Body of pancreas (tissue), 4 donors: ENCODE measurements at regions not wholly inside any gene's neighbourhood (a gene's known extent, or its start where the extent isn't known, plus 50 kb on each side); places are given as distances from the start of the nearest gene placed in this dataset.

Experiments used
- ATAC-seq: fragments of 150-250 bp; one replicate; pipeline ENCODE4 v1.9.1; 2016
- DNase-seq, 4 donors: peaks; one replicate each; pipeline ENCODE4 v3.0.0-alpha.2; 2019
- H3K27ac ChIP-seq, 4 donors: fragments of 200-600 bp; sonication (generic); 1 replicate in 3 of 4; 2 replicates in 1 of 4; pipeline versions ENCODE4 v1.5.1 to v1.6.1; 2016 to 2019; ENCODE audit warnings: mild to moderate bottlenecking in 1 of 4, mixed read lengths in 1 of 4, moderate library complexity in 1 of 4
- H3K27me3 ChIP-seq, 2 donors: fragments of 200-600 bp; sonication (generic); one replicate each; pipeline ENCODE4 v1.6.0; 2016; ENCODE audit warnings: mild to moderate bottlenecking in 1 of 2
- H3K36me3 ChIP-seq, 2 donors: fragments of 200-600 bp; sonication (generic); replicated peaks in 1 of 2; 2 replicates each; pipeline ENCODE4 v1.5.1; 2016; ENCODE audit warnings: low read depth in 2 of 2; ENCODE audit not compliant: insufficient read depth in 1 of 2
- H3K4me1 ChIP-seq: fragments of 200-600 bp; sonication (generic); one replicate; pipeline ENCODE4 v1.6.0; 2016
- H3K4me3 ChIP-seq, 2 donors: fragments of 200-600 bp; sonication (generic); 1 replicate in 1 of 2; 2 replicates in 1 of 2; pipeline ENCODE4 v1.5.1; 2016 to 2019
- H3K9me3 ChIP-seq, 3 donors: fragments of 200-600 bp; sonication (generic); 1 replicate in 2 of 3; 2 replicates in 1 of 3; pipeline ENCODE4 v1.5.1; 2016
- CTCF ChIP-seq, 7 experiments: fragments of 450-650 bp in 4 of 7; fragments of 200-600 bp in 3 of 7; sonication (generic) in 3 of 7; IDR thresholded peaks; one replicate each; pipeline ENCODE4 v1.5.1; 2016 to 2019; ENCODE audit warnings: antibody characterized with exemption in 7 of 7
- POLR2A ChIP-seq, 3 donors: fragments of 450-650 bp; IDR thresholded peaks; one replicate each; pipeline ENCODE4 v1.6.1; 2016; ENCODE audit warnings: antibody characterized with exemption in 3 of 3, mild to moderate bottlenecking in 2 of 3
- WGBS, 2 donors: methylation state at CpG; one replicate each; pipeline ENCODE4 v1.1.5; 2017; 5-methylcytosine and 5-hydroxymethylcytosine counted together
- intact Hi-C: fragments of 100-400 bp; cut with DNase I; formaldehyde crosslinking; loops from one replicate; pipeline ENCODE4 v1.15.1; 2023

- intact Hi-C loops, result no loop called here
- ATAC-seq (no peak), DNase-seq (no peak)
- Histone ChIP-seq H3K9me3 (no peaks in the 10 kb centered on the region), H3K36me3 (no peaks in the 10 kb centered on the region), H3K4me1 (no peaks in the 10 kb centered on the region), H3K27me3 (no peaks in the 10 kb centered on the region), H3K27ac (no peak overlapping the region), H3K4me3 (no peak overlapping the region)
- TF ChIP-seq CTCF (IDR thresholded peaks at IDR 0.05), result no peak
- no peak for TF ChIP-seq POLR2A (IDR thresholded peaks at IDR 0.05)
Measured at GRCh38 chr13:89571676-89572075, 1775.8 kb upstream of the MIR17HG start.

DNA sequence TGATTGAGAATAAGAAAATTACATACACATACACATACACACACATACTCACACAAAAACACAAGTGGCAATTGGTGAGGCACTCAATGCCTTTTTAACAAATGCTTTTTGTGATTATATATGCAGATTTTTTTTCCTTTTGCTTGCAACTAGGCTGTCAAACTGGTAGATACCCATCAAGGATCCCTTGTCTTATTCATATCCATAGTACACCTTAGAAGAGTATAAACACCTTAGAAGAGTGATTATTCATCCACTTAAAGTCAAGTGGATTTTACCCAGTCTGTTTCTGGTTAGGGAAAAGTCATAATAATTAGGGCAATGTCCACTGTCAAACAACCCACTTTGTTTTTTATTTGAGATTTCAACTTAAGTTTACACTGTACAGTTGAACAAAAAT lies 1773.4 kb upstream of the MIR17HG start:
- Histone ChIP-seq H3K36me3 (no peaks in the 10 kb centered on the region), H3K4me1 (no peaks in the 10 kb centered on the region), H3K27ac (no peak overlapping the region), H3K9me3 (no peaks in the 10 kb centered on the region), H3K4me3 (no peak overlapping the region), H3K27me3 (no peaks in the 10 kb centered on the region)
- DNase-seq (no peak), ATAC-seq (no peak)
- intact Hi-C loops, result no loop called here
- no peak for TF ChIP-seq CTCF (IDR thresholded peaks at IDR 0.05)
- TF ChIP-seq POLR2A (IDR thresholded peaks at IDR 0.05), result no peak

DNA sequence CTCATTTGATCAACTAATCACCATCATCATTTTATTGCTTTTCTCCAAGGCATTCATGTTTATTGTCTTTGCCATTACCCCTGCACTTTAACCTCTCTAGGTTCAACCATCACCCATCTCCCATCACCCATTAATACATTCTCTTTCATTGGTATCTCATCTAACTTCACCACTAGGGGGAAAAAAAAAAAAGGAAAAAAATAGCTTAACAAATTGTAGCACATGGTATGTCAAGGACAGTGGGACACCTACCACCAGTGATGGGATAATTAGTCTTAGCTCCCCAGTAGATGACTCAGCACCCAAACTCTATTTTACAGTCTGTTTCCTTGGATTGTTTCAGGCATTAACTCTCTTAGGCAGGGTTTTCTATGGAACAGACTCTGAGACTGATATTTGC lies 1770.2 kb upstream of the MIR17HG start:
- ATAC-seq (no peak), DNase-seq (no peak)
- no peak for TF ChIP-seq POLR2A (IDR thresholded peaks at IDR 0.05)
- TF ChIP-seq CTCF (IDR thresholded peaks at IDR 0.05), result no peak
- Histone ChIP-seq H3K36me3 (no peaks in the 10 kb centered on the region), H3K4me1 (no peaks in the 10 kb centered on the region), H3K9me3 (no peaks in the 10 kb centered on the region), H3K27me3 (no peaks in the 10 kb centered on the region), H3K4me3 (no peak overlapping the region), H3K27ac (no peak overlapping the region)
- intact Hi-C loops, result no loop called here

- Histone ChIP-seq H3K27ac (no peak overlapping the region), H3K4me3 (no peak overlapping the region), H3K4me1 (no peaks in the 10 kb centered on the region), H3K36me3 (no peaks in the 10 kb centered on the region), H3K9me3 (no peaks in the 10 kb centered on the region), H3K27me3 (no peaks in the 10 kb centered on the region)
- TF ChIP-seq POLR2A (IDR thresholded peaks at IDR 0.05) (no peak), CTCF (IDR thresholded peaks at IDR 0.05) (no peak)
- WGBS, 2 donors, result 27 to 32% methylated on average over 2 of the region's 2 CpGs
- ATAC-seq (no peak), DNase-seq (no peak)
- intact Hi-C loops, result no loop called here
Measured at GRCh38 chr13:89584058-89584620, 1763.3 kb upstream of the MIR17HG start.

- H3K27me3 ChIP-seq, result no peaks in the 10 kb centered on the region
- TF ChIP-seq CTCF (IDR thresholded peaks at IDR 0.05) (no peak), POLR2A (IDR thresholded peaks at IDR 0.05) (no peak)
- ATAC-seq, result no peak
- peaks cover 0 to 9% (median 0%) of the 10 kb centered on the region in 3 donors for H3K9me3 ChIP-seq
- no peak for DNase-seq
- no peaks in the 10 kb centered on the region for H3K36me3 ChIP-seq
- no peaks in the 10 kb centered on the region for H3K4me1 ChIP-seq
- 77 to 78% methylated on average over 3 of the region's 3 CpGs for WGBS, 2 donors
- H3K4me3 ChIP-seq, result no peak overlapping the region
- intact Hi-C loops, result no loop called here
- H3K27ac ChIP-seq, result no peak overlapping the region
Measured at GRCh38 chr13:89602655-89603054, 1744.8 kb upstream of the MIR17HG start.
